Adrenal gland (tissue), 5 donors: ENCODE measurements at regions not wholly inside any gene's neighbourhood (a gene's known extent, or its start where the extent isn't known, plus 50 kb on each side); places are given as distances from the start of the nearest gene placed in this dataset.

Experiments used
- POLR2A ChIP-seq, 2 donors: fragments of 450-650 bp; IDR thresholded peaks; one replicate each; pipeline ENCODE4 v1.6.1; 2017; ENCODE audit warnings: antibody characterized with exemption in 2 of 2, mild to moderate bottlenecking in 2 of 2, moderate library complexity in 1 of 2
- TF ChIP-seq, protein P1 (sequence below), 6 experiments: fragments of 450-650 bp in 4 of 6; fragments of 200-600 bp in 2 of 6; sonication (generic) in 1 of 6; IDR thresholded peaks; 1 replicate in 5 of 6; 2 replicates in 1 of 6; pipeline versions ENCODE4 v1.5.1 to v1.8.0; 2016 to 2021; ENCODE audit warnings: antibody characterized with exemption in 6 of 6, mild to moderate bottlenecking in 2 of 6, moderate library complexity in 1 of 6
- donor health status: DM: no; HTN: no; CAD: no.

DNA sequence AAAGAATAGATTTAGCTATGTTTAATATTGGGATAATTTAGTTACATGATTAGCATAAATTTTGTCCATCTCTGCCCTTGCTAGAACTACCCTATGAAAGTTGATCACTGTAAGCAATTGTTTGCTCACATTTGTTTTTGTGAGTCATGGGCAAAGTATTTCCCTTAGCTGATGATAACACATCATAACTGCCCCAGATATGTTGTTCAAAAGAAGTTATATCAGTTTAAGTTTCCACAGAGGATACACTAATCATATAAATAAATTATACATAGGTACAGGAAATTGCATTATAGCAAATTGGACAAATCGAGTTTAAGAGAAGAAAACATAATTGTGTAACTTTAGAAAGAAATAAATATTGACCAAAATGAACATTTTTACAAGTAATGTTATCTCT, 223.2 kb upstream of the PIK3C3 start:
- TF ChIP-seq, protein P1, sequence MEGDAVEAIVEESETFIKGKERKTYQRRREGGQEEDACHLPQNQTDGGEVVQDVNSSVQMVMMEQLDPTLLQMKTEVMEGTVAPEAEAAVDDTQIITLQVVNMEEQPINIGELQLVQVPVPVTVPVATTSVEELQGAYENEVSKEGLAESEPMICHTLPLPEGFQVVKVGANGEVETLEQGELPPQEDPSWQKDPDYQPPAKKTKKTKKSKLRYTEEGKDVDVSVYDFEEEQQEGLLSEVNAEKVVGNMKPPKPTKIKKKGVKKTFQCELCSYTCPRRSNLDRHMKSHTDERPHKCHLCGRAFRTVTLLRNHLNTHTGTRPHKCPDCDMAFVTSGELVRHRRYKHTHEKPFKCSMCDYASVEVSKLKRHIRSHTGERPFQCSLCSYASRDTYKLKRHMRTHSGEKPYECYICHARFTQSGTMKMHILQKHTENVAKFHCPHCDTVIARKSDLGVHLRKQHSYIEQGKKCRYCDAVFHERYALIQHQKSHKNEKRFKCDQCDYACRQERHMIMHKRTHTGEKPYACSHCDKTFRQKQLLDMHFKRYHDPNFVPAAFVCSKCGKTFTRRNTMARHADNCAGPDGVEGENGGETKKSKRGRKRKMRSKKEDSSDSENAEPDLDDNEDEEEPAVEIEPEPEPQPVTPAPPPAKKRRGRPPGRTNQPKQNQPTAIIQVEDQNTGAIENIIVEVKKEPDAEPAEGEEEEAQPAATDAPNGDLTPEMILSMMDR (IDR thresholded peaks at IDR 0.05), result no peak
- no peak for TF ChIP-seq POLR2A (IDR thresholded peaks at IDR 0.05)
